ENCODE measurements at regions not wholly inside any gene's neighbourhood (a gene's known extent, or its start where the extent isn't known, plus 50 kb on each side); places are given as distances from the start of the nearest gene placed in this dataset.

- TF ChIP-seq E2F6 (IDR thresholded peaks at IDR 0.05), result no peak
- TF ChIP-seq GTF2F1 (IDR thresholded peaks at IDR 0.05; ENCODE audit: borderline replicate concordance, low read depth, low read length), result no peak
- TF ChIP-seq KDM1A (IDR thresholded peaks at IDR 0.05; ENCODE audit: borderline replicate concordance, low read length), result no peak
Observed at GRCh38 chr9:26508897-26509296, 383.7 kb downstream of the CAAP1 start (continued).
